Astrocyte (in vitro differentiated cells and primary cell): ENCODE measurements at regions not wholly inside any gene's neighbourhood (a gene's known extent, or its start where the extent isn't known, plus 50 kb on each side); places are given as distances from the start of the nearest gene placed in this dataset.

Experiments used
- DNase-seq: peaks from one replicate; pipeline ENCODE4 v3.0.0-alpha.2; 2010; ENCODE audit warnings: low read depth
- FAIRE-seq: peaks from 2 replicates; lab custom pipeline; 2011; peaks lifted over from hg19 to GRCh38; lab: Jason Lieb, UNC
- H2AFZ ChIP-seq: 2 replicates; pipeline ENCODE4 v1.6.0; 2012; ENCODE audit warnings: low read depth, low read length, inconsistent platforms
- H3K27ac ChIP-seq: 2 replicates; pipeline ENCODE4 v1.5.1; 2011; ENCODE audit warnings: low read depth, low read length, inconsistent platforms
- H3K27me3 ChIP-seq: 2 replicates; pipeline ENCODE4 v1.6.0; 2011; ENCODE audit warnings: low read length, inconsistent platforms; ENCODE audit not compliant: insufficient read depth
- H3K36me3 ChIP-seq: 2 replicates; pipeline ENCODE4 v1.5.1; 2011; ENCODE audit warnings: low read length, inconsistent platforms; ENCODE audit not compliant: insufficient read depth
- H3K4me1 ChIP-seq: 2 replicates; pipeline ENCODE4 v1.5.1; 2011; ENCODE audit warnings: low read length, inconsistent platforms; ENCODE audit not compliant: insufficient read depth
- H3K4me2 ChIP-seq: 2 replicates; pipeline ENCODE4 v1.6.0; 2012; ENCODE audit warnings: low read length, inconsistent platforms
- H3K4me3 ChIP-seq: 2 replicates; pipeline ENCODE4 v1.5.1; 2011; ENCODE audit warnings: low read depth, mild to moderate bottlenecking, low read length, inconsistent platforms; ENCODE audit not compliant: insufficient read depth
- H3K79me2 ChIP-seq: 2 replicates; pipeline ENCODE4 v1.6.0; 2012; ENCODE audit warnings: mild to moderate bottlenecking, low read length, inconsistent platforms; ENCODE audit not compliant: insufficient read depth
- H3K9ac ChIP-seq: 2 replicates; pipeline ENCODE4 v1.6.0; 2012; ENCODE audit warnings: mild to moderate bottlenecking, low read length, inconsistent platforms
- H3K9me3 ChIP-seq: 2 replicates; pipeline ENCODE4 v1.5.1; 2012; ENCODE audit warnings: low read depth, mild to moderate bottlenecking, low read length, inconsistent platforms; ENCODE audit not compliant: insufficient read depth
- H4K20me1 ChIP-seq: 2 replicates; pipeline ENCODE4 v1.6.0; 2012; ENCODE audit warnings: low read length, inconsistent platforms; ENCODE audit not compliant: insufficient read depth
- H3K27ac Mint-ChIP-seq: one replicate; pipeline ENCODE4 v1.8.0; 2021; ENCODE audit warnings: mild to moderate bottlenecking, mixed read lengths; ENCODE audit not compliant: unreplicated experiment
- H3K27me3 Mint-ChIP-seq: one replicate; pipeline ENCODE4 v1.8.0; 2021; ENCODE audit warnings: low read depth, mixed read lengths; ENCODE audit not compliant: unreplicated experiment
- H3K36me3 Mint-ChIP-seq: one replicate; pipeline ENCODE4 v1.8.0; 2021; ENCODE audit warnings: low read depth, mixed read lengths; ENCODE audit not compliant: unreplicated experiment
- H3K4me1 Mint-ChIP-seq: one replicate; pipeline ENCODE4 v1.8.0; 2021; ENCODE audit warnings: low read depth, mixed read lengths; ENCODE audit not compliant: unreplicated experiment
- H3K4me3 Mint-ChIP-seq: one replicate; pipeline ENCODE4 v1.8.0; 2021; ENCODE audit warnings: mild to moderate bottlenecking, moderate library complexity, mixed read lengths; ENCODE audit not compliant: unreplicated experiment
- H3K9me3 Mint-ChIP-seq: one replicate; pipeline ENCODE4 v1.8.0; 2021; ENCODE audit warnings: mild to moderate bottlenecking, mixed read lengths; ENCODE audit not compliant: unreplicated experiment
- EZH2 ChIP-seq: IDR thresholded peaks from 2 replicates; pipeline ENCODE4 v1.6.1; 2012; ENCODE audit warnings: mild to moderate bottlenecking, low read length, inconsistent platforms; ENCODE audit not compliant: insufficient read depth
- TF ChIP-seq, protein P1 (sequence below): IDR thresholded peaks from 2 replicates; pipeline ENCODE4 v1.5.1; 2011; ENCODE audit warnings: low read depth, mild to moderate bottlenecking, inconsistent platforms, low read length, moderate library complexity; ENCODE audit not compliant: insufficient read depth

- Histone ChIP-seq H2AFZ (no peak overlapping the region), H3K9ac (no peak overlapping the region), H3K4me2 (no peak overlapping the region), H3K79me2 (no peaks in the 10 kb centered on the region), H3K36me3 (no peaks in the 10 kb centered on the region), H3K27ac (no peak overlapping the region), H3K4me1 (no peaks in the 10 kb centered on the region), H3K27me3 (no peaks in the 10 kb centered on the region), H3K9me3 (no peaks in the 10 kb centered on the region), H3K4me3 (no peak overlapping the region), H4K20me1 (no peaks in the 10 kb centered on the region)
- peak; percentile 43 for FAIRE-seq
- Mint-ChIP-seq H3K9me3 (peaks cover 9% of the 10 kb centered on the region), H3K27ac (no peak overlapping the region), H3K27me3 (no peaks in the 10 kb centered on the region), H3K4me3 (no peak overlapping the region), H3K36me3 (no peaks in the 10 kb centered on the region), H3K4me1 (peaks cover 7% of the 10 kb centered on the region)
- TF ChIP-seq, protein P1, sequence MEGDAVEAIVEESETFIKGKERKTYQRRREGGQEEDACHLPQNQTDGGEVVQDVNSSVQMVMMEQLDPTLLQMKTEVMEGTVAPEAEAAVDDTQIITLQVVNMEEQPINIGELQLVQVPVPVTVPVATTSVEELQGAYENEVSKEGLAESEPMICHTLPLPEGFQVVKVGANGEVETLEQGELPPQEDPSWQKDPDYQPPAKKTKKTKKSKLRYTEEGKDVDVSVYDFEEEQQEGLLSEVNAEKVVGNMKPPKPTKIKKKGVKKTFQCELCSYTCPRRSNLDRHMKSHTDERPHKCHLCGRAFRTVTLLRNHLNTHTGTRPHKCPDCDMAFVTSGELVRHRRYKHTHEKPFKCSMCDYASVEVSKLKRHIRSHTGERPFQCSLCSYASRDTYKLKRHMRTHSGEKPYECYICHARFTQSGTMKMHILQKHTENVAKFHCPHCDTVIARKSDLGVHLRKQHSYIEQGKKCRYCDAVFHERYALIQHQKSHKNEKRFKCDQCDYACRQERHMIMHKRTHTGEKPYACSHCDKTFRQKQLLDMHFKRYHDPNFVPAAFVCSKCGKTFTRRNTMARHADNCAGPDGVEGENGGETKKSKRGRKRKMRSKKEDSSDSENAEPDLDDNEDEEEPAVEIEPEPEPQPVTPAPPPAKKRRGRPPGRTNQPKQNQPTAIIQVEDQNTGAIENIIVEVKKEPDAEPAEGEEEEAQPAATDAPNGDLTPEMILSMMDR = no peak
- no peak for TF ChIP-seq EZH2
- DNase-seq = peak; percentile 55
Observed at GRCh38 chr9:17003576-17004240, 131.1 kb upstream of the CNTLN start.

DNA sequence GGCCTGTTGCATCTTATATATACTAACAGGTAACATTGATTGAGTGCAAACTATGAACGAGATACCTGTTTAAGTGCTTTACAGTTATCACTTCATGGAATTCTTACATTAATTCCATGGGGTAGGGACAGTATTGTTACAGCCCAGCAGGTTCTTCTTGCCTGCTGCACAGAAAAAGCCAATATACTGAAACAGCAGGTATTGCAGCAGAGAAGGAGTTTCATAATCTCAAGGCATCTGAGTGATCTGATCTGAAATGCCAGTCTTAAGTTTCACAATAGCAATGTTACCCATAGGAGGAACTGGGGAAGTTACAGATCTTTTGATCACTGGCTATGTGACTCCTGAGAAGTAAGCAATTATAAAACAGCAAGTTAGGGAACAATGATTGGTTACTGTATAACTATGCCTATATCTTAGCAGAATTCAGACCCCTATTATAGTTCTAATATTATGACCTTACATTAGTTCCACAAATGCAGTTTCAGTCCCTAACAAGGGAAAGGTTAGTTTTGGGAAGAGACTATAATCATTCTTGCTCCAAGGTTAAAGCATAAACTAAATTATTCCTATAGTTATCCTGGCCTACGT lies 126.5 kb upstream of the BNC2 start:
- H3K9me3 Mint-ChIP-seq = peaks cover 31% of the 10 kb centered on the region
- no peaks in the 10 kb centered on the region for H3K4me1 ChIP-seq
- H3K27ac ChIP-seq = no peak overlapping the region
- no peak overlapping the region for H3K9ac ChIP-seq
- peaks cover 8% of the 10 kb centered on the region for H3K9me3 ChIP-seq
- no peak overlapping the region for H3K4me3 ChIP-seq
- H3K4me1 Mint-ChIP-seq = no peaks in the 10 kb centered on the region
- no peak overlapping the region for H2AFZ ChIP-seq
- no peak for DNase-seq
- H3K4me3 Mint-ChIP-seq = no peak overlapping the region
- no peak for FAIRE-seq
- no peaks in the 10 kb centered on the region for H3K27me3 Mint-ChIP-seq
- H3K27me3 ChIP-seq = no peaks in the 10 kb centered on the region
- H3K36me3 ChIP-seq = no peaks in the 10 kb centered on the region
- no peak overlapping the region for H3K4me2 ChIP-seq
- no peaks in the 10 kb centered on the region for H4K20me1 ChIP-seq
- H3K36me3 Mint-ChIP-seq = no peaks in the 10 kb centered on the region
- no peak overlapping the region for H3K27ac Mint-ChIP-seq
- no peak for TF ChIP-seq EZH2
- TF ChIP-seq, protein P1 = no peak
- no peaks in the 10 kb centered on the region for H3K79me2 ChIP-seq

GRCh38 chr9:16992138-16992537 lies 121.7 kb upstream of the BNC2 start:
- Histone ChIP-seq H4K20me1 (no peaks in the 10 kb centered on the region), H3K79me2 (no peaks in the 10 kb centered on the region), H3K27ac (no peak overlapping the region), H3K4me1 (peaks cover 3% of the 10 kb centered on the region), H3K4me3 (no peak overlapping the region), H3K9ac (no peak overlapping the region), H3K36me3 (no peaks in the 10 kb centered on the region), H3K4me2 (no peak overlapping the region), H3K9me3 (peaks cover 8% of the 10 kb centered on the region), H2AFZ (no peak overlapping the region), H3K27me3 (no peaks in the 10 kb centered on the region)
- peaks cover 2% of the 10 kb centered on the region for H3K4me1 Mint-ChIP-seq
- DNase-seq = no peak
- H3K9me3 Mint-ChIP-seq = peaks cover 11% of the 10 kb centered on the region
- no peak overlapping the region for H3K27ac Mint-ChIP-seq
- no peaks in the 10 kb centered on the region for H3K27me3 Mint-ChIP-seq
- H3K4me3 Mint-ChIP-seq = no peak overlapping the region
- TF ChIP-seq EZH2 = no peak
- TF ChIP-seq, protein P1 = no peak
- FAIRE-seq = no peak
- H3K36me3 Mint-ChIP-seq = no peaks in the 10 kb centered on the region
